Ishikawa (cell line): ENCODE measurements at regions not wholly inside any gene's neighbourhood (a gene's known extent, or its start where the extent isn't known, plus 50 kb on each side); places are given as distances from the start of the nearest gene placed in this dataset.

Experiments
- CEBPB ChIP-seq: IDR thresholded peaks from 2 replicates; pipeline ENCODE4 v1.6.1; 2012
- CREB1 ChIP-seq: IDR thresholded peaks from 2 replicates; pipeline ENCODE4 v1.6.1; 2012; ENCODE audit warnings: low read depth
- EGR1 ChIP-seq: IDR thresholded peaks from 2 replicates; pipeline ENCODE4 v1.6.1; 2012
- EP300 ChIP-seq: IDR thresholded peaks from 2 replicates; pipeline ENCODE4 v1.6.1; 2012; ENCODE audit warnings: borderline replicate concordance
- FOXM1 ChIP-seq: IDR thresholded peaks from 2 replicates; pipeline ENCODE4 v1.6.1; 2012; ENCODE audit warnings: low read depth, borderline replicate concordance
- MAX ChIP-seq: IDR thresholded peaks from 2 replicates; pipeline ENCODE4 v1.6.1; 2012
- NFIC ChIP-seq: IDR thresholded peaks from 2 replicates; pipeline ENCODE4 v1.6.1; 2012
- RAD21 ChIP-seq: IDR thresholded peaks from 2 replicates; pipeline ENCODE4 v1.6.1; 2012; ENCODE audit warnings: low read depth
- REST ChIP-seq: IDR thresholded peaks from 2 replicates; pipeline ENCODE4 v1.6.1; 2012; ENCODE audit warnings: low read depth, mild to moderate bottlenecking
- TAF1 ChIP-seq: IDR thresholded peaks from 2 replicates; pipeline ENCODE4 v1.6.1; 2012; ENCODE audit warnings: low read depth, mild to moderate bottlenecking
- TCF12 ChIP-seq: IDR thresholded peaks from 2 replicates; pipeline ENCODE4 v1.6.1; 2012; ENCODE audit warnings: low read depth
- TEAD4 ChIP-seq: IDR thresholded peaks from 2 replicates; pipeline ENCODE4 v1.6.1; 2012
- YY1 ChIP-seq: IDR thresholded peaks from 2 replicates; pipeline ENCODE4 v1.6.1; 2012; ENCODE audit warnings: low read depth
- ZBTB7A ChIP-seq: IDR thresholded peaks from 2 replicates; pipeline ENCODE4 v1.6.1; 2012; ENCODE audit warnings: low read depth
- TF ChIP-seq, protein P1 (sequence below): IDR thresholded peaks from 2 replicates; pipeline ENCODE4 v1.6.1; 2012

GRCh38 chr13:33394294-33394932 lies 108.9 kb upstream of the STARD13 start:
- TF ChIP-seq, protein P1, sequence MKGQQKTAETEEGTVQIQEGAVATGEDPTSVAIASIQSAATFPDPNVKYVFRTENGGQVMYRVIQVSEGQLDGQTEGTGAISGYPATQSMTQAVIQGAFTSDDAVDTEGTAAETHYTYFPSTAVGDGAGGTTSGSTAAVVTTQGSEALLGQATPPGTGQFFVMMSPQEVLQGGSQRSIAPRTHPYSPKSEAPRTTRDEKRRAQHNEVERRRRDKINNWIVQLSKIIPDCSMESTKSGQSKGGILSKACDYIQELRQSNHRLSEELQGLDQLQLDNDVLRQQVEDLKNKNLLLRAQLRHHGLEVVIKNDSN: no peak
- TF ChIP-seq NFIC: no peak
- no peak for TF ChIP-seq EP300
- no peak for TF ChIP-seq YY1
- no peak for TF ChIP-seq REST
- TF ChIP-seq MAX: no peak

DNA sequence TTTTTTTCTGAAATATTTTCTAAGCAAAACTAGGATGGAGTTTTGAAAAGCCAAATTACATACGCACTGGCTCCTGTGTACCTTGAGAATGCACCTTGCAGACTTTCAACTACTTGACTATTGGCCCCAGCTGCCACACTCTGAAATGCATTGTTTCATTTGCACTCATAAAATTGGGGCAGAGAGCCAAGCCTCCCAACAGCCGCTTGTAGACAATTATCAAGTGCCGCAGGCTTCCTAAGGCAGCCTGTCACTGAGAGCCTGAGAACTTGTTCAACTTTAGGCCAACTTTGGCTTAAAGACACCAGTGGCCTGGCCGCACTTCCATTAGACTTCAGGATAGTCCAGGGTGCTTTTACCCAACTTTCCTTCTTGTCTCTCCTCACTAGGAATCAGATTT lies 115.7 kb upstream of the STARD13 start:
- peak; percentile 48; the same call in 1 of the 2 replicates for TF ChIP-seq FOXM1
- peak; percentile 68 for TF ChIP-seq TCF12
- peak; percentile 88 for TF ChIP-seq NFIC
- peak; percentile 52; the same call in 1 of the 2 replicates for TF ChIP-seq TEAD4
- peak; percentile 84 for TF ChIP-seq EP300
- no peak for TF ChIP-seq ZBTB7A
- TF ChIP-seq TAF1: peak; percentile 16; the same call in 1 of the 2 replicates
- TF ChIP-seq, protein P1: no peak

- TF ChIP-seq NFIC: no peak
- peak; percentile 43; the same call in 1 of the 2 replicates for TF ChIP-seq CEBPB
- no peak for TF ChIP-seq MAX
- no peak for TF ChIP-seq ZBTB7A
These were observed 117.4 kb upstream of the STARD13 start for GRCh38 chr13:33402975-33403374.

GRCh38 chr13:33403807-33404362 lies 118.3 kb upstream of the STARD13 start:
- TF ChIP-seq EP300: no peak
- no peak for TF ChIP-seq MAX
- TF ChIP-seq NFIC: no peak
- no peak for TF ChIP-seq ZBTB7A
- no peak for TF ChIP-seq REST
- TF ChIP-seq, protein P1: no peak
- TF ChIP-seq TEAD4: no peak
- TF ChIP-seq RAD21: no peak
- no peak for TF ChIP-seq TAF1
- no peak for TF ChIP-seq CREB1
- TF ChIP-seq EGR1: no peak
- no peak for TF ChIP-seq YY1
- TF ChIP-seq FOXM1: no peak

- TF ChIP-seq MAX: no peak
These were observed 119.8 kb upstream of the STARD13 start for GRCh38 chr13:33405371-33405770.
